HEK293 (cell line): ENCODE measurements at regions not wholly inside any gene's neighbourhood (a gene's known extent, or its start where the extent isn't known, plus 50 kb on each side); places are given as distances from the start of the nearest gene placed in this dataset.

Experiments used
- CTCF ChIP-seq: fragments of 450-650 bp; formaldehyde crosslinking; IDR thresholded peaks from 2 replicates; pipeline ENCODE4 v1.5.1; 2016; ENCODE audit warnings: missing biosample characterization, missing genetic modification characterization
- TCF7L2 ChIP-seq: IDR thresholded peaks from 2 replicates; pipeline ENCODE4 v1.6.1; 2011; ENCODE audit warnings: low read depth, mild to moderate bottlenecking, inconsistent platforms, low read length, moderate library complexity, borderline replicate concordance
- ZBTB1 ChIP-seq: fragments of 450-650 bp; formaldehyde crosslinking; IDR thresholded peaks from 2 replicates; pipeline ENCODE4 v1.5.1; 2016; ENCODE audit warnings: missing biosample characterization, missing genetic modification characterization
- ZNF155 ChIP-seq: fragments of 450-650 bp; formaldehyde crosslinking; IDR thresholded peaks from 2 replicates; pipeline ENCODE4 v1.5.1; 2016; ENCODE audit warnings: missing biosample characterization, missing genetic modification characterization
- ZNF324 ChIP-seq: fragments of 450-650 bp; formaldehyde crosslinking; IDR thresholded peaks from 2 replicates; pipeline ENCODE4 v1.5.1; 2016; ENCODE audit warnings: missing biosample characterization, missing genetic modification characterization
- ZSCAN23 ChIP-seq: fragments of 450-650 bp; formaldehyde crosslinking; IDR thresholded peaks from 2 replicates; pipeline ENCODE4 v1.5.1; 2016; ENCODE audit warnings: missing biosample characterization, missing genetic modification characterization

GRCh38 chr18:41266204-41266603, 688.8 kb upstream of the PIK3C3 start:
- TF ChIP-seq ZSCAN23 (tag by site-specific recombination) (no peak), TCF7L2 (no peak), ZBTB1 (tag by site-specific recombination) (no peak), CTCF (tag by site-specific recombination) (no peak), ZNF155 (tag by site-specific recombination) (no peak), ZNF324 (tag by site-specific recombination) (no peak)
